HG03442 (cell line): ENCODE measurements at regions not wholly inside any gene's neighbourhood (a gene's known extent, or its start where the extent isn't known, plus 50 kb on each side); places are given as distances from the start of the nearest gene placed in this dataset.
A peak's percentile ranks its signal among the peaks of the same experiment; 100 is the strongest.
"Not testable (repeated sequence)": the region's sequence is repeated elsewhere in the genome, so short reads cannot be mapped to it uniquely, and the experiment has no call there.

ENCODE experiments used
- ATAC-seq: cut with Tn5 transposase; IDR thresholded peaks from one replicate; pipeline ENCODE4 v1.9.1; 2021; ENCODE audit warnings: mild to moderate bottlenecking, moderate library complexity; ENCODE audit not compliant: unreplicated experiment

DNA sequence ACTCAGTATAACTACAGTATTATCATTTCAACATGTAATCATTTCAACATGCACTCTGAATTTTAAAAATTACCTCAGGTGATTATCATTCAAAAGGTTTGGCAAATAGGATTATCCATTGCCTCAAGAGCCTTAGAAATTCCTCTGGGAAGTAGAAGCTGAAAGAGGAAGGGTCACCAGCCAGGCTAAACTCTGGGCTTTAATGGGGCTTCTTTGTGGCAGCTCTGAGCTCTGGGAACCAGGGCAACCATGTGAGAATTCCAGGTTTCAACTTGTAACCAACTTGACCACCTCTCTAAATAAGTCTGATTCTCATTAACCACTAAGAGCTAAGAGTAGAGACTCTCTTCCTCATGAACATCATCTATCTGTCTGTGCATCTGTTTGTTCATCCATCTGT is 117.2 kb upstream of the MED14 start:
- ATAC-seq = no peak

DNA sequence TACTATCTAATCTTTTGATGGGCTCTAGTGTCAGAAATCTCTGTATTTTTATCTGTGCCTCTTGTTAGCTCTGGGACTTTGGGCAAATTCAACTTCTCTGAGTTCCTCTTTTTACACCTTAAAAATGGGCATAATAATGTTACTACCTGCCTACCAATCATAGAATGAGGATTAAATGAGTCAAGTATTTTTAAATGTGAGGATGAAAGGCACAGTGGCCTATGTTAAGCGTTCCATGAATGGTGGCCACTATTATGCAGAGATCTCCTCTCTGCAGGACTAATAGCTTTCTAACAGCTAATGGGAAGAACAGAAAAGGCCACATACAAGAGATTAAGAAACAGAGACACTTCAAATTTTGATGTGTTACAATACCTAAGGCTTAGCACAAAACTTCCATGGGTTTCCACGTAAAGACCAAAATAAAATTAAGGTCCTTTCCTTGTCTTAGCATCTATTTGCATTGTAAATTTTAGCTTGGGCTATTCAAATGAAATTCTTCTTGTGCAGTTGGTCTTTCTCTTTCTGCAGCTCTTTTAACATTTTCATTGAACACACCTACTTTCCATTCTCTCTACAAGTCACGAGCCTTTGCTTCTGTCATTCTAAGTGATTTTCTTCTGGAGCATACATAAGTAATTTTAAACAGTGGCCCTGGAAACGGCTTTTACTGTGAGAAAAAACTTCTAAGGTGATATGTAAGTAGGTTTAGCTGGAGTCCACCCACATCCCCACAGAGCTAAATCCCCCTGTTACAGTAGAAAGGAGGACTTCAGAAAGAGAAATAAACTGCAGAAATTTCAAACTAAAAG is 117.9 kb upstream of the MED14 start:
- no peak for ATAC-seq

DNA sequence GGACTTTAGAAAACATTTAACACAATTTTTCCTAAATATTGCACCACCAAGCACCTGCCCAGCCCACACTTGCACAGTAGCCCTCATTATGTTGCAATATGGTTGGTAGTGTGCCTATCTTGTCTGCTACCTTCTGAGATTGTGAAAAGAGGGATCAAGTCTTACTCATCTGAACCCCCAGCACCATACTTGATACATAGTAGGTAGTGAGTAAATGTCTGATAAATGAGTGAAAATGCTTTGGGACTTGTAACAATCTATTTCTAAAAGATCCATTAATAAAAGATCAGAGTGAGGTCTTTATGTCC is 118.4 kb upstream of the MED14 start:
- ATAC-seq = no peak

DNA sequence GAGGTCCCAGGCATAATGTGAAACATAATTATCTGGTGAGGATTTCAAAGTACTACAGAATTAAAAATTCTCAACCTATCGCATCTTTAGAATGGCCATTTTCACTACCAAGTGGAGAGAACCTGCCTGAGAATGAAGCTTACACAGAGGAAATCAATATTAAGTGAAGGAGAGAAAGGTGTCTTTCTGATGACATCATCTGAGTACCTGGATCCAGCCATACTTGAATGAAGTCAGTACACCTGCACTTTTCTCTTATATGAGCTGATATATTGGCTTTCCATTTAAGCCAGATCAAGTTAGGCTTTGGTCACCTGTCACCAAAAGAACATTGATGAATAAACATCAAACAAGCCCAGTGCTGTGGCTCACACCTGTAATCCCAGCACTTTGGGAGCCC is 118.9 kb upstream of the MED14 start:
- no peak for ATAC-seq

DNA sequence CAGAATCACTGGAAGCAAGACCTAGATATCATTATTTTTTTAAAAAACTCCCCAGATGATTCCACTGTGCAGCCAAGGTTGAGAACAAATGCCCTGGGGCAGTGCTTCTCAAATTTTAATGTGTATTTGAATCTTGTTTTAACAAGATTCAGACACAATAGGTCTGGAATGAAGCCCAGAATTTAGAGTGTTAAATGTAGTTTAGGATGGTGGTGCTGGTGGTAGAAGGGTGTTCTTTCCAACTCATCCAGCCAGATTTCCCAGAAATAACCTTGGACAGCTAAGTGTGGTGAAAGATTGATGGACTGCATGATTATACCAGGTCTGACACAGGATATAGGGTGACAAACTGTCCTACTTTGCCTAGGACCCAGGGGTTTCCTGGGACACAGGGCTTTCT is 120.1 kb upstream of the MED14 start:
- no peak for ATAC-seq

DNA sequence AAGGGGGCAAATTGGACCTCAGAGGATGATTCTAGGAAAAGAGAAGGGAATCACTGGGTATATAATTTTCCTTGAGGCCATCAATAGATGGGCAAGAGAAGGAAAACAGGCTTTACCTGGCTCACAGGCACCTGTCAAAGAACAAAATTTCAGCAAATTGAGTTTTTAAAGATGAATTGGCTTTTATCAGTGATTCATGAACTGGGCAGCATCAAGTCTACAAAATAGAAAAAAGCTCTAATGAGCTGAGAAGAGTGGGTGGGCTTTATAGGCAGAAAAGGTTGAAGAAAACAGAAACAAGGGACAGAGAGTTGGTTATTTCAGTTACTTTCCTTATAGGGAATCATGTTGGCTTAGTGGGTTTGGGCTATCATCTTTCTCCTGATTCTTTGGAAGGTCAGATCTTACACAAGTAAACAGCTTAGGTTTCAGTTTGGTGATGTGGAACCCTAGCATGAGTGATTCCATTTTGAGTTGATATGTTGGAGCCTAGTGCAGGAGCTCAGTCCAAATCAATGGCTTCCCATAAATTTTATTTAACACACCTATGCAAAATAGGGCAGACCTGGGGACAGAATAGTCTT is 120.7 kb upstream of the MED14 start:
- no peak for ATAC-seq

DNA sequence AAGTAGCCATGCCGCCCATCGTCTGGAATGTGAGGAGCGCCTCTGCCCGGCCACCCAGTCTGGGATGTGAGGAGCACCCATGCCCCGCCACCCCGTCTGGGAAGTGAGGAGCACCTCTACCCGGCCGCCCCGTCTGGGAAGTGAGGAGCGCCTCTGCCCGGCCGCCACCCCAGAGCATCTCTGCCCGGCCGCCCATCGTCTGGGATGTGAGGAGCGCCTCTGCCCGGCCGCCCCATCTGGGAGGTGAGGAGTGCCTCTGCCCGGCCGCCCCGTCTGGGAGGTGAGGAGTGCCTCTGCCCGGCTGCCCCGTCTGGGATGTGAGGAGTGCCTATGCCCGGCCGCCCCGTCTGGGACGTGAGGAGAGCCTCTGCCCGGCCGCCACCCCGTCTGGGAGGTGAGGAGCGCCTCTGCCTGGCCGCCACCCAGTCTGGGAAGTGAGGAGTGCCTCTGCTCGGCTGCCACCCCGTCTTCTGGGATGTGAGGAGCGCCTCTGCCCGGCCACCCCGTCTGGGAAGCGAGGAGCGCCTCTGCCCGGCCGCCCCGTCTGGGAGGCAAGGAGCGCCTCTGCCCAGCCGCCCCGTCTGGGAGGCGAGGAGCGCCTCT is 126.7 kb upstream of the MED14 start:
- ATAC-seq = not testable (repeated sequence)

DNA sequence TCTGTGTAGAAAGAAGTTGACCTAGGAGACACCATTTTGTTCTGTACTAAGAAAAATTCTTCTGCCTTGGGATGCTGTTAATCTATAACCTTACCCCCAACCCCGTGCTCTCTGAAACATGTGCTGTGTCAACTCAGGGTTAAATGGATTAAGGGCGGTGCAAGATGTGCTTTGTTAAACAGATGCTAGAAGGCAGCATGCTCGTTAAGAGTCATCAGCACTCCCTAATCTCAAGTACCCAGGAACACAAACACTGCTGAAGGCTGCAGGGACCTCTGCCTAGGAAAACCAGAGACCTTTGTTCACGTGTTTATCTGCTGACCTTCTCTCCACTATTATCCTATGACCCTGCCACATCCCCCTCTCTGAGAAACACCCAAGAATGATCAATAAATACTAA is 127.9 kb upstream of the MED14 start:
- ATAC-seq = not testable (repeated sequence)

DNA sequence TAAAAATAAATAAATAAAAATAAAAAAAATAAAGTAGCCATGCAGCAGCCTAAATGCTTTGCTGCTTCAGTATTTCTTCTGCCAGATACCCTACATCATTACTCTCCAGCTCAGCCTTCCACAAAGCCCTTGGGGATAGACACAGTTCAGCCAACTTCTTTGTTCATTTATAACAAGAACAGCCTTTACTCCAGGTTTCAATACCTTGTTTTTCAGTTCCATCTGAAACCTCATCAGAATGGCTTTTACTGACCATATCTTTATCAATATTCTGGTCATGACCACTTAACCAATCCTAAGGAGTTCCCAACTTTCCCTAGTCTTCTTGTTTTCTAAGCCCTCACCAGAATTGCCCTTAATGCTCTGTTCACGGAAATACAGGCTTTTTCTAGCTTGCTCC is 128.3 kb upstream of the MED14 start:
- no peak for ATAC-seq

DNA sequence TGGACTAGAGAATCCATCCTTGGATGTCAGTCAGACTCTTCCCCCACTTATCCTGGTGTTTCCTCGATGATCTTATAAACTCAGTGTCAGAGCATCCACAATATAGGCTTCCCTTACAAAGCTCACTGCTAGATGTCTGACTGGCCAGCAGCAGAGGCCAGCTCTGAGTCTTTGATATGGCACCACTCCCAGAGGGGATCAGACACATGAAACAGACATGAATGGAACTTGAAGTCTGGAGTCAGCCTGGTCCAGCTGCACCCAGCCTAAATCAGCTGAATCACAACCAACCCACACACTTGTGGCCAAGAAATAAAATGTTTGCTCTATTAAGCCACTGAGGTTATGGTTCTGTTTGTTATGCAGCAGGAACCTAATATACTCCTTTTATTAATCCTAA is 129.6 kb upstream of the MED14 start:
- ATAC-seq = no peak

DNA sequence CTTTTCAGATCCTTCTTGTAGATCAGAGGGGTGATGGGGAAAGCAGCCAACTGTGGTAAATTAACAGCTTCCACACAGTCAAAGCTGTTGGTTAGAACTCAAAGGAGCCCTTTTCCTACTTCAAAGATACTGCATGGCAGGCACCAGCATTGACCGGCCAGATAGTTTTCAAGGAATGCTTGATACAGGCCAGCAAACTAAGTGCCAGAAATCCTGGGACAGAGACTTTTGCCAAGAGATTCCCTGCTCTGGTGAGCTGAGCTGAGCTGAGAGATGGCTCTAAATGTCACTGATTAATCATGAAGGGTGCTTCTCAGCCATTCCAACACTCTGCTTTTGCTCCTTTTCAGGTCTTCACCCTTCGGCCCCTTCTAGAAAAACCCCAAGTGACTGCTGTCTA is 131.6 kb upstream of the MED14 start:
- ATAC-seq = no peak

DNA sequence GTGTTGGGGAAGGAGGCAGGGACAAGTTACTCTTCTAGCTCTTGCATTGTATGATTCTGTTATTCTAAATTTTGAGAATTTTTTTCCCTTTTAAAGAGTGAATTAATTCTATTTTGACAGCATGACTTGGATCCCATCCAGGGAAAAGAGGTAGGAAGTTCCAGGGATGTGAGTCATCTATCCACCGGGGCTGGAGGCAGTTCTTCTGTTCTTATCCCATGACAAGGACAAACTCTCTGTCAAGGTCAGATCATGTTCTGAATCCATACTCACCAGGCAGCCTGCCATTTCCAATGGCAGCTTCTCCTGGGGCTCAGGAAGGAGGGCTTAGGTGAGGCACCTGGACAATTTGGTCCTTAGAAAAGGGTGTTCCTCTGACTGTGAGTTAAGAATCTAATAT is 132.0 kb upstream of the MED14 start:
- ATAC-seq = no peak

DNA sequence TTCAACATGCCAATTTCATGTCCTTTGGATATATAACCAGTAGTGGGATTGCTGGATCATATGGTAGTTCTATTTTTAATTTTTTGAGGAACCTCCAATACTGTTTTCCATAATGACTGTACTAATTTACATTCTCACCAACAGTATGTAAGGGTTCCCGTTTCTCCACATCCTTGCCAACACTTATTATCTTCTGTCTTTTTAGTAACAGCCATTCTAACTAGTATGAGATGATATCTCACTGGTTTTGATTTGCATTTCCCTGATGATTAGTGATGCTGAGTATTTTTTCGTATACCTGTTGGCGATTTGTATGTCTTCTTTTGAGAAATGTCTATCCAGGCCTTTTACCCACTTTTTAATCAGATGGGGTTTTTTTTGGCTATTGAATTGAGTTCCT is 133.5 kb upstream of the MED14 start:
- no peak for ATAC-seq

DNA sequence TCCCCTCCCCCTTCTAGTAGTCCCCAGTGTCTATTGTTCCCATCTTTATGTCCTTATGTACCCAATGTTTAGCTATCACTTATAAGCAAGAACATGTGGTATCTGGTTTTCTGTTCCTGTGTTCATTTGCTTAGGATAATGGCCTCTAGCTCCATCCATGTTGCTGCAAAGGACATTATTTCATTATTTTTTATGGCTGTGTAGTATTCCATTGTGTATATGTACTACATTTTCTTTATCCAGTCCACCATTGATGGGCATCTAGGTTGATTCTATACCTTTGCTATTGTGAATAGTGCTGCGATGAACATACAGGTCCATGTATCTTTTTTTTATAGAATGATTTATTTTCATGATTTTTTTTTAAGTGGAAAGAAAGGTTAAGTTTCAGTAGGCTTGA is 135.6 kb upstream of the MED14 start:
- not testable (repeated sequence) for ATAC-seq

DNA sequence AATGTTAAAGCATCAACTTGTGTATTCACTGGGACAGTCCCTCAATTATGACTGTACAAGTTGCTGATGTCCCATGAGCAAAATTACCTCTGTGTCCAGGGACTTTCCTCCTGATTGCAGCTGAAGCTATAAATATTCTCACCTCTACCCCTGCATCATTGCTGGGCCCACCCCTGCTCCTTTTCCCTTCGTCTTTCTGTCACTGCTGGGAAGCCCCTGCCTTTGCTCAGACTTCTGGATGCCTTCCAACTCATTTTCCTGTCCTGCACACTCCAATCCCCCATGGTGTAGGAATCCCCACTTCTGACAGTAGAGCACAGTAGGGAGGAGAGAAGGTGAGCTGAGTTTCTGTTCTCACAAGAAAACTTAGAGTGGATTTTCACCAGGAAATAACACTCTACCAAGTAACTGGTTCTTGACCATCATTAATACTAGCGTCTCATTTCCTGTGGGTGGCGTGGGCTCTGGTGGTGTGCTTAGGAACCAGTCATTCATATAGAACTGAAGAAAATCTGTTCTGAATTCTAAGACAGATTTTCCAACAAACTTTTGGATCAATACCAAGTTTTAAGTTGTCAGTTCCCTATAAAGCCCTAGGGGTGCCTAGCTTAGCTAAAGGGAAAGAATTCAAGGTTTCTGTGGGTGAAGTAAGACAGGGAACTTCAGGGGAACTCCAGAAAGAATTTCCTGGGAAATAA is 136.2 kb upstream of the MED14 start:
- peak; percentile 86 for ATAC-seq

DNA sequence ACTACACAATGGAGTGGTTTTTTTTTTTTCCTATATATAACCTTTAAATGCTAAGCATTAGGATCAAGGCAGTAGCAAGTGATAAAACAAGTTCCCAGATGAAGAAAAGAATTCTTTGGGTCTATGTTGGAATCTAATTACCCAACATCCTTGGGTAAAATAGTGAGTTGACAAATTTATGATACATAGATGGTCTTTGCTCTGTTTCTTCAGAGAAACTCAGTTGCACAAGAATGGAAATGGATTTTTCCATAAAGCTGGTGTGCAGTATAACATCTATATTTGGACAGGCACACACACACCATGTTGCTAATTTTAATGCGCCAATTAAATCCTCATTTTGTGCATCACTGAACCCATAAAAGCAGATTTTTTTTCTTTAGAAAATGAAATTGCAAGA is 137.0 kb upstream of the MED14 start:
- ATAC-seq = no peak

DNA sequence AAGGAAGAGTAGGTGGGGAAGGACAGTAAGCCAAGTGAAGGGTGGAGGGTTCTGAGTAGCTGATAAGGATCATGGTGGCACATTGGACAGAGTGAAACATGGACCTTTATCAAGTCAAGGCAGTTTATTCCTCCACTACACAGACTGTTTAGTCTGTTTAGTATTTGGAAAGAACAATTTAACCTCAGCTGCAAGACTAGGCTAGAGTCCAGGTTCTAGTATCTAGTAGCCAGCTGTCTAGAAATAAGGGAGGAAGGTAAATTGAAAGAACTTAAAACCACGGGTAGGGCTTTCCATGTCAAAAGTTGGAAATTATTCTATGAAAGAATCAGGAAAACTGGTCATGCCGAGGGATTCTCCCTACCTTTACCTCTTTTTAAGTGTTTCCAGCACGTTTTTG is 140.1 kb upstream of the MED14 start:
- no peak for ATAC-seq

DNA sequence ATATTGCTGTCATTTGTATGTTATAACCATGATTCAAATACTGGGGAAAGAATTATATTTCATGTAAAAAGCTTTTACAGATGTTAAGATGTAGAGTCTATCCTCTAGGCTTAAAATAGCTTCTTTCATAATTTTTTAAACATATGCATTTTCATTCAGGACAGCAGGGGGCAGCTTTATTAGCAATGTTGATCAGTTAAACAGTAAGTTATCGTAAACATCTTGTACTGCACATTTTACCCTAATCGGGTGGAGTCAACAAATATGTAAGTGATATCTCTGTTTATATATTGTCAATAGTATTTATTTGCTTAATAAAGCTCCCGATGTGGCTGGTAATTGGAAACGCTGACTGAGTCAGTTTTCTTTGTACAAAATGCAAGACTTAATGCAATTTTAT is 142.5 kb upstream of the MED14 start:
- no peak for ATAC-seq

DNA sequence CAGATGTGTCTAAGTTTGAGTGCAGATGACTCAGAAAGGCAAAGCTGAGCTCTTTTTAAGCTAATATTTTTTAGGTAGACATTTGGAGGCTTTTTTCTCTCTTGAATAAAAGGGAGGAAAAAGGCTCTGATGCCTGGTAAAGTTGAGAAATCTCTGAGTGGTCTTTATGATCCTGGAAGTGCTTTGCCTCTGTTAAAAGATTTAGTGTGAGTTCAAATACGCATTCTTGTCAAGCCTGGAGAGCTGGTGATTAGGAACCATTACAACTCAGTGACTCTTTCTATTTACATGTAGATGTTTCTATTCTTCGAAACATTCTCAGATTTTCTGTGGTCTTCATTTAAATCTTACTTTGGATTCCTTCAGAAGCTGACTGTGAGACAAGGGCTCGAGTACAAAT is 143.4 kb upstream of the MED14 start:
- ATAC-seq = no peak

DNA sequence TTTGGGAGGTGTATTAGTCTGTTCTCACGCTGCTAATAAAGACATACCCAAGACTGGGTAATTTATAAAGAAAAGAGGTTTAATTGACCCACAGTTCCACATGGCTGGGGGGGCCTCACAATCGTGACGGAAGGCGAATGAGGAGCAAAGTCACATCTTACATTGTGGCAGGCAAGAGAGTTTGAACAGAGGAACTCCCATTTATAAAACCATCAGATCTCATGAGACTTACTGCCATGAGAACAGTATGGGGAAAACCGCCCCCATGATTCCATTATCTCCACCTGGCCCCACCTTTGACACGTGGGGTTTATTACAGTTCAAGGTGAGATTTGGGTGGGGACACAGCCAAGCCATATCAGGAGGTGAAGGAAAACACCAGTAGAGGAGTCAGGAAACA is 143.8 kb upstream of the MED14 start:
- not testable (repeated sequence) for ATAC-seq

DNA sequence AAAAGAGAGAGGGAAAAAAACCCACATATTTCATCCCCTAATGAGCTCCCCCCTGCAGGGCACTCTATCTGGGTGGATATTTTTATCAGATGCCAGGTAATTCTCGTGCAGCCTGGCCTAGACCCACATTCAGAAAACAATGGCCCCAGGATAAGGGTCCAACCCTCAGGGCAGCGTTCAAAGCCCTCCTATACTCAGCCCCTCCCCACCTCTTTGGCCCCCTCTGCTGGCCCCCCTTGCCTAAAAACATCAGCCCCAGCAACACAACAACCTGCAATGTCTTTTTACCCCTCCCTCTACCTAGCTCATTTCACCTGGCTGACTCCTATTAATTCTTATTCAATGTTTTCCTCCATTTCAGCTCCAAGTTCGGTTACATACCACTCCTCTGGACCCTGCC is 145.4 kb upstream of the MED14 start:
- no peak for ATAC-seq

DNA sequence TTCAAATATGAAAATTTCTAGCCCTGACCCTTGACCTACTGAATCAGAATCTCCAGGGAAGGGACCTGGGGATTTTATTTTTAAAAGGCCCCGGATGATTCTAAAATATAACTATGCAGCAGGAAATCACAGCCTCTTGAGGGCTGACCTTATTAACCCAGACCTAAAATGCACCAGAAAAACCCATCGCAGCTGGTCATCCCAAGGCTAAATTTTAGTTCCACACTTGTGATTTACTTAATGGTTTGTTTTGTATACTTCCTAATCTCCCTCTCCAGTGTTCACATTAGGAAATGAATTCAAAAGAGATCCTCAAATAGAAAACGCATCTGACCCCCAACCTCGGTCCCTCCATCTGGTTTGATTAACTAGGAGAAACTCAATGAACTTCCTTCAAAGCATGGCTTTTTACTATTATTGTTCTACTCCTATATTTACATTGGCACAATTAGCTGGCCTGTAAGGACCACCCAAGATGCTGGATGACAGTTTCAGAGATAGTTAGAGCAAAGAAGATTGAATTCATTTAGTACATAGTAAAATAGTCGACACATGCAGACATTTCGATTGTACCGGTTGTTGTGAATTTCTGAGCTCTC is 147.8 kb upstream of the MED14 start:
- no peak for ATAC-seq
